Mucosa of descending colon (tissue), 3 donors: ENCODE measurements at regions not wholly inside any gene's neighbourhood (a gene's known extent, or its start where the extent isn't known, plus 50 kb on each side); places are given as distances from the start of the nearest gene placed in this dataset.

Source experiments
- ATAC-seq: fragments of 200-7000 bp; cut with Tn5 transposase; one replicate; pipeline ENCODE4 v1.9.1; 2020; ENCODE audit warnings: mild to moderate bottlenecking, moderate library complexity
- DNase-seq, 3 donors: peaks; one replicate each; pipeline ENCODE4 v3.0.0-alpha.2; 2020
- H3K36me3 ChIP-seq: fragments of 200-600 bp; one replicate; pipeline ENCODE4 v1.8.0; 2021; ENCODE audit warnings: low read depth, mild to moderate bottlenecking
- H3K4me1 ChIP-seq: fragments of 200-600 bp; one replicate; pipeline ENCODE4 v1.8.0; 2021; ENCODE audit warnings: low read depth, mild to moderate bottlenecking
- H3K4me3 ChIP-seq: fragments of 200-600 bp; one replicate; pipeline ENCODE4 v1.8.0; 2021; ENCODE audit warnings: mild to moderate bottlenecking
- H3K9me3 ChIP-seq: fragments of 200-600 bp; one replicate; pipeline ENCODE4 v1.8.0; 2021; ENCODE audit warnings: mild to moderate bottlenecking
- CTCF ChIP-seq: fragments of 200-600 bp; IDR thresholded peaks from one replicate; pipeline ENCODE4 v1.8.0; 2022; ENCODE audit warnings: antibody characterized with exemption, mild to moderate bottlenecking
- intact Hi-C, 2 donors: fragments of 100-400 bp; cut with DNase I in 1 of 2; cut with micrococcal nuclease in 1 of 2; formaldehyde crosslinking; loops; one replicate each; pipeline versions ENCODE4 v1.11.0 to v1.11.1; 2022; cut with DNase I, micrococcal nuclease
- donor health status: DM: no; HTN: no; CAD: no; lungs with moderate emphysema.
- donor health status: DM: no; HTN: no; CAD: no.
- donor health status: DM: no; HTN: yes; CAD: no.

GRCh38 chr20:24157213-24157612, 168.6 kb upstream of the GGTLC1 start:
- intact Hi-C loops, result no loop called here

GRCh38 chr20:24153101-24154040, 164.8 kb upstream of the GGTLC1 start:
- Histone ChIP-seq H3K9me3 (no peaks in the 10 kb centered on the region), H3K4me1 (no peaks in the 10 kb centered on the region), H3K4me3 (no peak overlapping the region), H3K36me3 (no peaks in the 10 kb centered on the region)
- no peak for TF ChIP-seq CTCF
- DNase-seq, result no peak
- intact Hi-C loops, result no loop called here
- no peak for ATAC-seq

More at GRCh38 chr20:24157213-24157612, 168.6 kb upstream of the GGTLC1 start:
- TF ChIP-seq CTCF, result no peak
- Histone ChIP-seq H3K4me1 (no peaks in the 10 kb centered on the region), H3K36me3 (no peaks in the 10 kb centered on the region), H3K4me3 (no peak overlapping the region), H3K9me3 (no peaks in the 10 kb centered on the region)
- no peak for ATAC-seq
- DNase-seq, result no peak

- no peaks in the 10 kb centered on the region for H3K36me3 ChIP-seq
- DNase-seq (no peak), ATAC-seq (no peak)
- H3K4me1 ChIP-seq, result no peaks in the 10 kb centered on the region
- H3K4me3 ChIP-seq, result no peak overlapping the region
- intact Hi-C loops, result no loop called here
- no peak for TF ChIP-seq CTCF
- H3K9me3 ChIP-seq, result no peaks in the 10 kb centered on the region
These were observed 163.2 kb upstream of the GGTLC1 start for GRCh38 chr20:24151621-24152294.

- intact Hi-C loops, result no loop called here
These were observed 161.8 kb upstream of the GGTLC1 start for GRCh38 chr20:24150406-24150805.

GRCh38 chr20:24149881-24150307, 161.3 kb upstream of the GGTLC1 start:
- peak; percentile 71 for ATAC-seq
- DNase-seq, result peak in 2 of 3 donors; percentile 23 to 40

More at GRCh38 chr20:24150406-24150805, 161.8 kb upstream of the GGTLC1 start:
- H3K9me3 ChIP-seq, result no peaks in the 10 kb centered on the region
- DNase-seq (no peak), ATAC-seq (no peak)
- H3K4me3 ChIP-seq, result no peak overlapping the region
- H3K4me1 ChIP-seq, result no peaks in the 10 kb centered on the region
- no peaks in the 10 kb centered on the region for H3K36me3 ChIP-seq
- TF ChIP-seq CTCF, result no peak

More at GRCh38 chr20:24149881-24150307, 161.3 kb upstream of the GGTLC1 start:
- no peak overlapping the region for H3K4me3 ChIP-seq
- TF ChIP-seq CTCF, result no peak
- H3K9me3 ChIP-seq, result no peaks in the 10 kb centered on the region
- H3K36me3 ChIP-seq, result no peaks in the 10 kb centered on the region
- intact Hi-C loops, result no loop called here
- no peaks in the 10 kb centered on the region for H3K4me1 ChIP-seq
